Suprapubic skin (tissue), 3 donors: ENCODE measurements at regions not wholly inside any gene's neighbourhood (a gene's known extent, or its start where the extent isn't known, plus 50 kb on each side); places are given as distances from the start of the nearest gene placed in this dataset.

Experiments used
- POLR2AphosphoS5 ChIP-seq, 3 donors: sonication (generic); formaldehyde crosslinking; IDR thresholded peaks; one replicate each; pipeline ENCODE4 v1.6.1; 2017; ENCODE audit warnings: antibody characterized with exemption in 3 of 3
- TF ChIP-seq, protein P1 (sequence below), 2 donors: fragments of 200-600 bp in 1 of 2; fragments of 450-650 bp in 1 of 2; sonication (generic) in 1 of 2; IDR thresholded peaks; one replicate each; pipeline ENCODE4 v1.5.1; 2016 to 2019; ENCODE audit warnings: antibody characterized with exemption in 2 of 2, mild to moderate bottlenecking in 1 of 2, moderate library complexity in 1 of 2

DNA sequence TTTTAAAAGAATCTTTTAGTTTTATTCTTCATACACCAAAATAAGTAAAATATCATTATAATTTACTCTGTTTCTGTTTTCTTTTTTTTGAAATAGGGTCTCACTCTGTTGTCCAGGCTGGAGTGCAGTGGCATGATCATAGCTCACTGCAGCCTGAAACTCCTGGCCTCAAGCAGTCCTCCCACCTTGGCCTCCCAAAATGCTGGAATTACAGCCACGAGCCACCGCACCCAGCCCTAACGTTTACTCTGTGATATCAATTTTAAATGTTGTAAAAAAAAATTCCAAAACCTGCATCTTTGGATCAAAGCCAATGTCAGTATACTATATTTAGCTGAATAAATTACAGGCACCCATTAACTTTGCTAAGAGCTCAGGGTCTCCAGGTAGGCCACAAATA is 437.1 kb upstream of the USP15 start:
- TF ChIP-seq POLR2AphosphoS5 (IDR thresholded peaks at IDR 0.05), result no peak
- TF ChIP-seq, protein P1, sequence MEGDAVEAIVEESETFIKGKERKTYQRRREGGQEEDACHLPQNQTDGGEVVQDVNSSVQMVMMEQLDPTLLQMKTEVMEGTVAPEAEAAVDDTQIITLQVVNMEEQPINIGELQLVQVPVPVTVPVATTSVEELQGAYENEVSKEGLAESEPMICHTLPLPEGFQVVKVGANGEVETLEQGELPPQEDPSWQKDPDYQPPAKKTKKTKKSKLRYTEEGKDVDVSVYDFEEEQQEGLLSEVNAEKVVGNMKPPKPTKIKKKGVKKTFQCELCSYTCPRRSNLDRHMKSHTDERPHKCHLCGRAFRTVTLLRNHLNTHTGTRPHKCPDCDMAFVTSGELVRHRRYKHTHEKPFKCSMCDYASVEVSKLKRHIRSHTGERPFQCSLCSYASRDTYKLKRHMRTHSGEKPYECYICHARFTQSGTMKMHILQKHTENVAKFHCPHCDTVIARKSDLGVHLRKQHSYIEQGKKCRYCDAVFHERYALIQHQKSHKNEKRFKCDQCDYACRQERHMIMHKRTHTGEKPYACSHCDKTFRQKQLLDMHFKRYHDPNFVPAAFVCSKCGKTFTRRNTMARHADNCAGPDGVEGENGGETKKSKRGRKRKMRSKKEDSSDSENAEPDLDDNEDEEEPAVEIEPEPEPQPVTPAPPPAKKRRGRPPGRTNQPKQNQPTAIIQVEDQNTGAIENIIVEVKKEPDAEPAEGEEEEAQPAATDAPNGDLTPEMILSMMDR (IDR thresholded peaks at IDR 0.05), result no peak
